H1 (cell line): ENCODE measurements at regions not wholly inside any gene's neighbourhood (a gene's known extent, or its start where the extent isn't known, plus 50 kb on each side); places are given as distances from the start of the nearest gene placed in this dataset.

Experiments used
- CTCF ChIA-PET: fragments of 300-600 bp; sonication (Branson Sonifier 250); formaldehyde crosslinking; loops from one replicate; lab custom pipeline; 2021; ENCODE audit not compliant: partially characterized antibody; lab: Charles Lee
- POLR2A ChIA-PET: fragments of 300-600 bp; sonication (Branson Sonifier 250); formaldehyde crosslinking; loops from one replicate; lab custom pipeline; 2021; ENCODE audit warnings: inconsistent platforms; ENCODE audit not compliant: partially characterized antibody; lab: Charles Lee
- DNase-seq, 2 experiments: peaks; one replicate each; pipeline versions ENCODE4 v3.0.0 to v3.0.0-alpha.2; 2010 to 2022; ENCODE audit warnings: low spot score in 2 of 2, low read depth in 1 of 2, mixed read lengths in 1 of 2
- FAIRE-seq: peaks from 2 replicates; lab custom pipeline; 2011; peaks lifted over from hg19 to GRCh38; lab: Jason Lieb, UNC
- H2AFZ ChIP-seq: 2 replicates; pipeline ENCODE4 v1.8.1; 2012; ENCODE audit warnings: low read length, inconsistent platforms
- H2AK5ac ChIP-seq: 2 replicates; pipeline ENCODE4 v1.6.1; 2013; ENCODE audit warnings: low read depth, low read length
- H2BK120ac ChIP-seq: replicated peaks from 2 replicates; pipeline ENCODE3; 2013; ENCODE audit warnings: low read depth, low read length, inconsistent platforms
- H2BK12ac ChIP-seq: 2 replicates; pipeline ENCODE4 v1.6.1; 2013; ENCODE audit warnings: low read depth, low read length
- H2BK15ac ChIP-seq: 2 replicates; pipeline ENCODE4 v1.6.1; 2013; ENCODE audit warnings: low read length
- H2BK20ac ChIP-seq: 2 replicates; pipeline ENCODE4 v1.6.1; 2013; ENCODE audit warnings: low read length
- H2BK5ac ChIP-seq: 2 replicates; pipeline ENCODE4 v1.6.1; 2013; ENCODE audit warnings: low read depth, low read length
- H3K14ac ChIP-seq: 2 replicates; pipeline ENCODE4 v1.6.1; 2013; ENCODE audit warnings: inconsistent platforms; ENCODE audit not compliant: insufficient read length
- H3K18ac ChIP-seq: 2 replicates; pipeline ENCODE4 v1.6.1; 2013; ENCODE audit warnings: low read length; ENCODE audit errors: extremely low read depth
- H3K23ac ChIP-seq: 2 replicates; pipeline ENCODE4 v1.6.1; 2013; ENCODE audit warnings: inconsistent platforms; ENCODE audit not compliant: insufficient read length
- H3K23me2 ChIP-seq: 2 replicates; pipeline ENCODE4 v1.6.1; 2013; ENCODE audit warnings: low read depth, low read length
- H3K27ac ChIP-seq: 2 replicates; pipeline ENCODE4 v1.6.1; 2011; ENCODE audit warnings: low read depth, low read length, inconsistent platforms
- H3K27me3 ChIP-seq, 4 experiments: replicated peaks in 1 of 4; 1 replicate in 1 of 4; 2 replicates in 3 of 4; pipeline versions ENCODE4 v1.6.1 to v1.8.1; 2011 to 2013; ENCODE audit warnings: low read length in 3 of 4, mild to moderate bottlenecking in 3 of 4, inconsistent platforms in 2 of 4, mixed read lengths in 2 of 4, moderate library complexity in 1 of 4; ENCODE audit not compliant: control insufficient read depth in 3 of 4, insufficient read depth in 3 of 4; ENCODE audit errors: extremely low read depth in 1 of 4
- H3K36me3 ChIP-seq, 4 experiments: 2 replicates each; pipeline versions ENCODE4 v1.6.1 to v1.8.1; 2011 to 2013; ENCODE audit warnings: mild to moderate bottlenecking in 4 of 4, low read length in 3 of 4, moderate library complexity in 2 of 4, control low read depth in 1 of 4, inconsistent platforms in 1 of 4; ENCODE audit not compliant: insufficient read depth in 4 of 4, control insufficient read depth in 2 of 4
- H3K4ac ChIP-seq: replicated peaks from 2 replicates; pipeline ENCODE3; 2013; ENCODE audit warnings: low read length, low read depth, mixed read lengths, inconsistent platforms; ENCODE audit not compliant: insufficient read length
- H3K4me1 ChIP-seq, 4 experiments: replicated peaks in 1 of 4; 1 replicate in 1 of 4; 2 replicates in 3 of 4; pipeline versions ENCODE4 v1.6.1 to v1.8.1; 2011 to 2013; ENCODE audit warnings: low read length in 3 of 4, inconsistent platforms in 2 of 4, mixed read lengths in 1 of 4; ENCODE audit not compliant: insufficient read depth in 4 of 4, control insufficient read depth in 3 of 4
- H3K4me2 ChIP-seq, 2 experiments: 2 replicates each; pipeline versions ENCODE4 v1.6.1 to v1.8.1; 2011 to 2013; ENCODE audit warnings: low read depth in 2 of 2, low read length in 2 of 2, control low read depth in 1 of 2, inconsistent platforms in 1 of 2, mild to moderate bottlenecking in 1 of 2; ENCODE audit not compliant: insufficient read depth in 1 of 2
- H3K4me3 ChIP-seq, 4 experiments: fragments of 200-600, 300-600 bp in 1 of 4; sonication (generic), shearing (Covaris generic), sonication (Bioruptor Twin) in 1 of 4; 2 replicates each; pipeline versions ENCODE4 v1.5.1 to v1.8.1; 2011 to 2016; ENCODE audit warnings: low read length in 4 of 4, low read depth in 3 of 4, control low read depth in 2 of 4, inconsistent platforms in 2 of 4, mild to moderate bottlenecking in 2 of 4, mixed read lengths in 1 of 4, moderate library complexity in 1 of 4; ENCODE audit not compliant: insufficient read depth in 2 of 4; ENCODE audit errors: extremely low read depth in 1 of 4
- H3K56ac ChIP-seq: replicated peaks from 2 replicates; pipeline ENCODE3; 2013; ENCODE audit warnings: low read depth, mild to moderate bottlenecking, mixed read lengths, low read length, inconsistent platforms; ENCODE audit not compliant: insufficient read length
- H3K79me1 ChIP-seq: 2 replicates; pipeline ENCODE4 v1.6.1; 2013; ENCODE audit warnings: low read depth, low read length, control low read depth
- H3K79me2 ChIP-seq, 2 experiments: 2 replicates each; pipeline versions ENCODE4 v1.6.1 to v1.8.1; 2012 to 2013; ENCODE audit warnings: low read length in 2 of 2, mild to moderate bottlenecking in 2 of 2, inconsistent platforms in 1 of 2; ENCODE audit not compliant: insufficient read depth in 2 of 2, control insufficient read depth in 1 of 2
- H3K9ac ChIP-seq, 4 experiments: replicated peaks in 1 of 4; 1 replicate in 1 of 4; 2 replicates in 3 of 4; pipeline versions ENCODE4 v1.6.1 to v1.8.1; 2011 to 2013; ENCODE audit warnings: low read depth in 3 of 4, low read length in 3 of 4, control low read depth in 2 of 4, mild to moderate bottlenecking in 2 of 4, moderate library complexity in 2 of 4, inconsistent platforms in 1 of 4; ENCODE audit errors: extremely low read depth in 1 of 4
- H3K9me3 ChIP-seq, 2 experiments: 2 replicates each; pipeline versions ENCODE4 v1.6.1 to v1.8.1; 2012 to 2013; ENCODE audit warnings: mild to moderate bottlenecking in 2 of 2, moderate library complexity in 2 of 2, control low read depth in 1 of 2, inconsistent platforms in 1 of 2, low read depth in 1 of 2, low read length in 1 of 2, mixed read lengths in 1 of 2; ENCODE audit not compliant: insufficient read depth in 2 of 2
- H4K20me1 ChIP-seq, 2 experiments: replicated peaks in 1 of 2; 2 replicates each; pipeline versions ENCODE3 to v1.8.1; 2011 to 2013; ENCODE audit warnings: inconsistent platforms in 2 of 2, low read length in 2 of 2, mild to moderate bottlenecking in 1 of 2; ENCODE audit not compliant: insufficient read depth in 2 of 2, control insufficient read depth in 1 of 2
- H4K5ac ChIP-seq: 2 replicates; pipeline ENCODE4 v1.6.1; 2013; ENCODE audit warnings: low read length, low read depth, mixed read lengths, inconsistent platforms; ENCODE audit not compliant: insufficient read length
- H4K8ac ChIP-seq: 2 replicates; pipeline ENCODE4 v1.8.0; 2013; ENCODE audit warnings: mild to moderate bottlenecking, moderate library complexity, low read length, inconsistent platforms; ENCODE audit not compliant: insufficient read depth; ENCODE audit errors: extremely low read depth
- H4K91ac ChIP-seq: replicated peaks from 2 replicates; pipeline ENCODE3; 2013; ENCODE audit warnings: low read length, mixed read lengths, inconsistent platforms; ENCODE audit not compliant: insufficient read length
- ATF3 ChIP-seq: IDR thresholded peaks from 2 replicates; pipeline ENCODE4 v1.6.1; 2011; ENCODE audit warnings: low read depth, mild to moderate bottlenecking, low read length; ENCODE audit not compliant: insufficient read depth
- BCL11A ChIP-seq, 2 experiments: IDR thresholded peaks; one replicate each; pipeline ENCODE4 v1.6.1; 2011; ENCODE audit warnings: low read depth in 2 of 2, low read length in 2 of 2, mild to moderate bottlenecking in 2 of 2
- CTCF ChIP-seq, 3 experiments: IDR thresholded peaks; 1 replicate in 2 of 3; 2 replicates in 1 of 3; pipeline versions ENCODE4 v1.5.1 to v1.6.1; 2011; ENCODE audit warnings: low read length in 3 of 3, mild to moderate bottlenecking in 3 of 3, inconsistent platforms in 2 of 3, low read depth in 1 of 3, moderate library complexity in 1 of 3; ENCODE audit not compliant: insufficient read depth in 1 of 3; ENCODE audit errors: control extremely low read depth in 1 of 3
- KDM5A ChIP-seq: fragments of 200-600 bp; IDR thresholded peaks from 2 replicates; pipeline ENCODE4 v1.7.1; 2012; ENCODE audit warnings: mild to moderate bottlenecking, low read length, inconsistent platforms, mixed read lengths
- RXRA ChIP-seq: IDR thresholded peaks from 2 replicates; pipeline ENCODE4 v1.6.1; 2011; ENCODE audit warnings: low read depth, mild to moderate bottlenecking, low read length, moderate library complexity; ENCODE audit not compliant: insufficient read depth
- SP2 ChIP-seq: IDR thresholded peaks from 2 replicates; pipeline ENCODE4 v1.6.1; 2012; ENCODE audit warnings: mild to moderate bottlenecking, low read length, inconsistent platforms
- TAF7 ChIP-seq: optimal IDR thresholded peaks from 2 replicates; pipeline ENCODE3; 2011; ENCODE audit warnings: low read depth, mild to moderate bottlenecking, inconsistent platforms, low read length, moderate library complexity, borderline replicate concordance
- WGBS, 2 experiments: shearing (Covaris generic) in 1 of 2; methylation state at CpG; one replicate each; pipeline versions ENCODE4 v1.1.6 to v1.1.7; 2013 to 2015; ENCODE audit warnings: low lambda C conversion rate in 2 of 2, mixed read lengths in 2 of 2, inconsistent platforms in 1 of 2, low coverage in 1 of 2, missing lambda C conversion rate in 1 of 2; ENCODE audit not compliant: insufficient replicate concordance in 2 of 2, insufficient coverage in 1 of 2, insufficient read length in 1 of 2; ENCODE audit errors: extremely low coverage in 1 of 2, missing lambda C conversion rate in 1 of 2; 5-methylcytosine and 5-hydroxymethylcytosine counted together

GRCh38 chr16:58837950-58838349 is 103.8 kb upstream of the GOT2 start:
- no peaks in the 10 kb centered on the region for H3K27me3 ChIP-seq
- DNase-seq, result no peak
- ChIA-PET POLR2A (no interaction called here), CTCF (no interaction called here)
- H3K23ac ChIP-seq, result no peak overlapping the region
- H4K91ac ChIP-seq, result no peak overlapping the region
- no peak overlapping the region for H2BK5ac ChIP-seq
- H2AK5ac ChIP-seq, result no peak overlapping the region
- no peak overlapping the region for H3K14ac ChIP-seq
- H2AFZ ChIP-seq, result no peak overlapping the region
- no peaks in the 10 kb centered on the region for H3K79me2 ChIP-seq
- no peak overlapping the region for H3K4me2 ChIP-seq
- H4K5ac ChIP-seq, result no peak overlapping the region
- no peak overlapping the region for H3K4ac ChIP-seq
- no peak overlapping the region for H3K9ac ChIP-seq
- 89% methylated on average over 3 of the region's 3 CpGs; no CpG with 5 or more reads in 1 of the 2 experiments for WGBS, 2 experiments
- H3K4me1 ChIP-seq, result no peaks in the 10 kb centered on the region
- no peak overlapping the region for H2BK12ac ChIP-seq
- no peaks in the 10 kb centered on the region for H3K9me3 ChIP-seq
- H3K27ac ChIP-seq, result no peak overlapping the region
- no peak for FAIRE-seq
- no peaks in the 10 kb centered on the region for H3K23me2 ChIP-seq
- no peak overlapping the region for H2BK20ac ChIP-seq
- H4K20me1 ChIP-seq, result no peaks in the 10 kb centered on the region
- H4K8ac ChIP-seq, result no peak overlapping the region
- H3K79me1 ChIP-seq, result no peaks in the 10 kb centered on the region
- H3K36me3 ChIP-seq, result no peaks in the 10 kb centered on the region
- no peak overlapping the region for H2BK120ac ChIP-seq
- no peak overlapping the region for H3K18ac ChIP-seq
- H3K56ac ChIP-seq, result no peak overlapping the region
- H3K4me3 ChIP-seq, result no peak overlapping the region
- H2BK15ac ChIP-seq, result no peak overlapping the region
- TF ChIP-seq BCL11A (IDR thresholded peaks at IDR 0.05; ENCODE audit: low read depth in 2 of 2, low read length in 2 of 2) (no peak), ATF3 (no peak), CTCF (IDR thresholded peaks at IDR 0.05; ENCODE audit: control extremely low read depth in 1 of 3, insufficient read depth in 1 of 3, low read depth in 1 of 3, low read length in 3 of 3) (no peak), KDM5A (no peak), SP2 (no peak), RXRA (no peak), TAF7 (no peak)
